K562 (cell line): ENCODE measurements at regions not wholly inside any gene's neighbourhood (a gene's known extent, or its start where the extent isn't known, plus 50 kb on each side); places are given as distances from the start of the nearest gene placed in this dataset.
A peak's percentile ranks its signal among the peaks of the same experiment; 100 is the strongest.
"Not testable (repeated sequence)": the region's sequence is repeated elsewhere in the genome, so short reads cannot be mapped to it uniquely, and the experiment has no call there.

Experiments used
- ATAC-seq: fragments of 200-7000 bp; cut with Tn5 transposase; 3 replicates; pipeline ENCODE4 v1.9.1; 2020; ENCODE audit warnings: moderate library complexity
- BruUV-seq: library from RNA; stranded (reverse); fragments of 400-500 nt; replicated peaks from 2 replicates; lab custom pipeline; 2021; lab: Mats Ljungman, UMichigan
- CTCF ChIA-PET: fragments of 300-600 bp; formaldehyde crosslinking; extraction: SDS; loops from one replicate; lab custom pipeline; 2021; ENCODE audit warnings: low intra/inter-chr PET ratio; lab: Yijun Ruan, JAX
- POLR2A ChIA-PET: fragments of 300-600, 350-650 bp; sonication (Branson Sonifier 250); formaldehyde crosslinking; extraction: SDS; loops from one replicate; lab custom pipeline; 2021; ENCODE audit warnings: antibody characterized with exemption, inconsistent platforms; lab: Yijun Ruan, JAX
- DNase-seq, 4 experiments: peaks; one replicate each; pipeline versions ENCODE4 v3.0.0 to v3.0.0-alpha.2; 2011 to 2018; ENCODE audit warnings: low spot score in 3 of 4, mixed read lengths in 3 of 4; ENCODE audit errors: extremely low read depth in 1 of 4
- FAIRE-seq: peaks from 2 replicates; lab custom pipeline; 2011; peaks lifted over from hg19 to GRCh38; lab: Jason Lieb, UNC
- H2AFZ ChIP-seq: 2 replicates; pipeline ENCODE4 v1.6.0; 2011; ENCODE audit warnings: low read depth, low read length, control low read depth, inconsistent platforms
- H3K27ac ChIP-seq: fragments of 200-600 bp; 3 replicates; pipeline ENCODE4 v1.8.0; 2011; ENCODE audit warnings: low read depth, mild to moderate bottlenecking, control low read depth, inconsistent platforms, low read length, moderate library complexity, mixed read lengths; ENCODE audit errors: extremely low read depth
- H3K27me3 ChIP-seq, 2 experiments: fragments of 300-600 bp in 1 of 2; 2 replicates in 1 of 2; 3 replicates in 1 of 2; pipeline versions ENCODE4 v1.6.0 to v1.8.0; 2011; ENCODE audit warnings: inconsistent platforms in 2 of 2, low read length in 2 of 2, mild to moderate bottlenecking in 1 of 2, mixed read lengths in 1 of 2, moderate library complexity in 1 of 2; ENCODE audit not compliant: control insufficient read depth in 2 of 2, insufficient read depth in 2 of 2
- H3K36me3 ChIP-seq: fragments of 300-600 bp; 3 replicates; pipeline ENCODE4 v1.8.0; 2011; ENCODE audit warnings: mild to moderate bottlenecking, low read length, inconsistent platforms; ENCODE audit not compliant: control insufficient read depth, insufficient read depth
- H3K4me1 ChIP-seq, 2 experiments: fragments of 200-600 bp in 1 of 2; replicated peaks in 1 of 2; 2 replicates in 1 of 2; 3 replicates in 1 of 2; pipeline versions ENCODE4 v1.5.1 to v1.8.0; 2011; ENCODE audit warnings: inconsistent platforms in 2 of 2, low read length in 2 of 2, mild to moderate bottlenecking in 1 of 2, mixed read lengths in 1 of 2, moderate library complexity in 1 of 2; ENCODE audit not compliant: control insufficient read depth in 2 of 2, insufficient read depth in 2 of 2
- H3K4me2 ChIP-seq: 2 replicates; pipeline ENCODE4 v1.6.1; 2011; ENCODE audit warnings: low read length, control low read depth, inconsistent platforms, mixed read lengths; ENCODE audit not compliant: insufficient read depth
- H3K4me3 ChIP-seq: fragments of 200-600 bp; sonication (generic), shearing (Covaris generic); 2 replicates; pipeline ENCODE4 v1.5.1; 2016; ENCODE audit warnings: control low read depth, inconsistent platforms
- H3K79me2 ChIP-seq: fragments of 200-600 bp; 3 replicates; pipeline ENCODE4 v1.8.0; 2011; ENCODE audit warnings: low read length, inconsistent platforms; ENCODE audit not compliant: control insufficient read depth, insufficient read depth
- H3K9ac ChIP-seq, 2 experiments: 2 replicates each; pipeline versions ENCODE4 v1.6.0 to v1.6.1; 2011; ENCODE audit warnings: low read depth in 2 of 2, low read length in 2 of 2, control low read depth in 1 of 2, inconsistent platforms in 1 of 2, mild to moderate bottlenecking in 1 of 2, mixed read lengths in 1 of 2; ENCODE audit not compliant: insufficient read depth in 1 of 2
- H3K9me1 ChIP-seq: one replicate; pipeline ENCODE4 v1.6.0; 2011; ENCODE audit warnings: inconsistent platforms, mild to moderate bottlenecking, low read length, moderate library complexity; ENCODE audit not compliant: control insufficient read depth, insufficient read depth
- H3K9me3 ChIP-seq: replicated peaks from 2 replicates; pipeline ENCODE4 v1.5.1; 2011; ENCODE audit warnings: low read depth, low read length, inconsistent platforms; ENCODE audit not compliant: control insufficient read depth, insufficient read depth
- H4K20me1 ChIP-seq: replicated peaks from 2 replicates; pipeline ENCODE4 v1.6.1; 2011; ENCODE audit warnings: low read length, inconsistent platforms, mixed read lengths; ENCODE audit not compliant: control insufficient read depth, insufficient read depth
- ADNP ChIP-seq: fragments of 200-800 bp; sonication (Bioruptor generic); IDR thresholded peaks from 2 replicates; pipeline ENCODE4 v1.6.1; 2016; ENCODE audit warnings: missing genetic modification characterization, missing compliant biosample characterization
- C11orf30 ChIP-seq: fragments of 450-650 bp; IDR thresholded peaks from 2 replicates; pipeline ENCODE4 v1.6.1; 2016; ENCODE audit warnings: low read depth, mild to moderate bottlenecking
- CREB3 ChIP-seq: fragments of 450-650 bp; conservative IDR thresholded peaks from 2 replicates; pipeline ENCODE4 v1.6.1; 2016; ENCODE audit warnings: missing genetic modification characterization, low read depth, mild to moderate bottlenecking, missing compliant biosample characterization, moderate library complexity
- ETV6 ChIP-seq, 3 experiments: fragments of 150-350 bp in 1 of 3; sonication (generic) in 1 of 3; formaldehyde crosslinking in 1 of 3; IDR thresholded peaks; 2 replicates each; pipeline versions ENCODE4 v1.6.1 to v1.8.0; 2014 to 2022; ENCODE audit warnings: borderline replicate concordance in 2 of 3, low read depth in 2 of 3, antibody characterized with exemption in 1 of 3, low read length in 1 of 3, mild to moderate bottlenecking in 1 of 3, missing genetic modification reagents in 1 of 3
- HDAC2 ChIP-seq: fragments of 450-650 bp; IDR thresholded peaks from 2 replicates; pipeline ENCODE4 v1.6.1; 2016; ENCODE audit warnings: mild to moderate bottlenecking
- HIVEP1 ChIP-seq: fragments of 250-450 bp; sonication (Bioruptor Pico); IDR thresholded peaks from 2 replicates; pipeline ENCODE4 v1.4.0; 2020; ENCODE audit warnings: mild to moderate bottlenecking
- HMG20A ChIP-seq: fragments of 450-650 bp; formaldehyde crosslinking; conservative IDR thresholded peaks from 2 replicates; pipeline ENCODE4 v1.4.0; 2020; ENCODE audit warnings: mild to moderate bottlenecking, mixed read lengths
- ILK ChIP-seq: fragments of 450-650 bp; IDR thresholded peaks from 2 replicates; pipeline ENCODE4 v1.6.1; 2016; ENCODE audit warnings: missing genetic modification characterization, low read depth, mild to moderate bottlenecking, missing compliant biosample characterization, moderate library complexity, borderline replicate concordance
- MAFK ChIP-seq: IDR thresholded peaks from 2 replicates; pipeline ENCODE4 v1.6.1; 2011; ENCODE audit warnings: low read length, improper control_type of control experiment
- MTF1 ChIP-seq: fragments of 250-450 bp; sonication (Bioruptor Pico); IDR thresholded peaks from 2 replicates; pipeline ENCODE4 v1.9.0; 2021; ENCODE audit warnings: moderate library complexity, mild to moderate bottlenecking, inconsistent platforms, borderline replicate concordance
- NCOR1 ChIP-seq: fragments of 450-650 bp; IDR thresholded peaks from 2 replicates; pipeline ENCODE4 v1.6.1; 2016; ENCODE audit warnings: mild to moderate bottlenecking, moderate library complexity
- NR1H2 ChIP-seq: sonication (generic); formaldehyde crosslinking; IDR thresholded peaks from 2 replicates; pipeline ENCODE4 v1.4.0; 2020; ENCODE audit warnings: mild to moderate bottlenecking, missing genetic modification reagents
- SIN3A ChIP-seq, 2 experiments: fragments of 150-350 bp in 1 of 2; IDR thresholded peaks; 2 replicates each; pipeline ENCODE4 v1.6.1; 2011 to 2016; ENCODE audit warnings: borderline replicate concordance in 2 of 2, low read depth in 2 of 2, low read length in 2 of 2, mild to moderate bottlenecking in 2 of 2, moderate library complexity in 2 of 2; ENCODE audit not compliant: control insufficient read depth in 1 of 2
- TAF1 ChIP-seq: IDR thresholded peaks from 2 replicates; pipeline ENCODE4 v1.6.1; 2011; ENCODE audit warnings: mild to moderate bottlenecking, low read length, moderate library complexity; ENCODE audit not compliant: insufficient read depth, control insufficient read depth, severe bottlenecking; ENCODE audit errors: extremely low read depth
- TEAD4 ChIP-seq, 2 experiments: sonication (generic) in 1 of 2; formaldehyde crosslinking in 1 of 2; IDR thresholded peaks; 2 replicates each; pipeline versions ENCODE4 v1.6.1 to v1.8.0; 2012 to 2022; ENCODE audit warnings: borderline replicate concordance in 1 of 2, inconsistent platforms in 1 of 2, low read length in 1 of 2, mild to moderate bottlenecking in 1 of 2, missing genetic modification reagents in 1 of 2
- TRIM28 ChIP-seq: fragments of 450-650 bp; IDR thresholded peaks from 2 replicates; pipeline ENCODE4 v1.6.1; 2017
- ZNF316 ChIP-seq: fragments of 450-650 bp; IDR thresholded peaks from 2 replicates; pipeline ENCODE4 v1.6.1; 2016
- WGBS: fragments of 100-300 bp; shearing (Covaris generic); methylation state at CpG from one replicate; pipeline ENCODE4 v1.1.6; 2016; ENCODE audit warnings: low coverage, mixed read lengths; ENCODE audit not compliant: insufficient coverage; ENCODE audit errors: missing lambda C conversion rate; 5-methylcytosine and 5-hydroxymethylcytosine counted together
- in situ Hi-C: fragments of 300-500 bp; cut with MboI; formaldehyde crosslinking; loops from 4 replicates; pipeline ENCODE4 v1.15.0; 2018; ENCODE audit warnings: inconsistent platforms, mixed read lengths
- intact Hi-C: fragments of 100-400 bp; cut with micrococcal nuclease; formaldehyde crosslinking; loops from 2 replicates; pipeline ENCODE4 v1.14.2; 2022
- TF ChIP-seq, protein P1 (sequence below): fragments of 250-450 bp; sonication (Bioruptor Pico); IDR thresholded peaks from 2 replicates; pipeline ENCODE4 v1.8.0; 2022; ENCODE audit warnings: moderate library complexity, mild to moderate bottlenecking, inconsistent platforms

GRCh38 chr5:125075567-125075966 is 329.1 kb upstream of the ZNF608 start (continued):
- TF ChIP-seq ILK (tag) (no peak), HDAC2 (no peak), HMG20A (CRISPR knock-in tag) (no peak), ZNF316 (peak; percentile 78), ETV6 (IDR thresholded peaks at IDR 0.05; ENCODE audit: borderline replicate concordance in 1 of 2, low read depth in 2 of 2, low read length in 1 of 2) (no peak), ETV6 (CRISPR knock-in tag; IDR thresholded peaks at IDR 0.05; ENCODE audit: borderline replicate concordance) (no peak), C11orf30 (peak; percentile 26; the same call in 1 of the 2 replicates), TEAD4 (IDR thresholded peaks at IDR 0.05; ENCODE audit: low read length) (no peak), TEAD4 (CRISPR knock-in tag; IDR thresholded peaks at IDR 0.05; ENCODE audit: borderline replicate concordance) (no peak), ADNP (tag) (no peak), MTF1 (CRISPR knock-in tag) (no peak), CREB3 (no peak), TRIM28 (no peak), NR1H2 (no peak), SIN3A (IDR thresholded peaks at IDR 0.05; ENCODE audit: borderline replicate concordance in 2 of 2, control insufficient read depth in 1 of 2, low read depth in 2 of 2, low read length in 2 of 2) (no peak), TAF1 (no peak), NCOR1 (no peak), MAFK (peak; percentile 20; the same call in 1 of the 2 replicates), HIVEP1 (CRISPR knock-in tag) (no peak)
- TF ChIP-seq, protein P1, sequence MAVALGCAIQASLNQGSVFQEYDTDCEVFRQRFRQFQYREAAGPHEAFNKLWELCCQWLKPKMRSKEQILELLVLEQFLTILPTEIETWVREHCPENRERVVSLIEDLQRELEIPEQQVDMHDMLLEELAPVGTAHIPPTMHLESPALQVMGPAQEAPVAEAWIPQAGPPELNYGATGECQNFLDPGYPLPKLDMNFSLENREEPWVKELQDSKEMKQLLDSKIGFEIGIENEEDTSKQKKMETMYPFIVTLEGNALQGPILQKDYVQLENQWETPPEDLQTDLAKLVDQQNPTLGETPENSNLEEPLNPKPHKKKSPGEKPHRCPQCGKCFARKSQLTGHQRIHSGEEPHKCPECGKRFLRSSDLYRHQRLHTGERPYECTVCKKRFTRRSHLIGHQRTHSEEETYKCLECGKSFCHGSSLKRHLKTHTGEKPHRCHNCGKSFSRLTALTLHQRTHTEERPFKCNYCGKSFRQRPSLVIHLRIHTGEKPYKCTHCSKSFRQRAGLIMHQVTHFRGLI (CRISPR knock-in tag): no peak
- TF ChIP-seq, all 486 proteins: peak for 3

- H3K9ac ChIP-seq, H4K20me1 ChIP-seq, H3K4me3 ChIP-seq, FAIRE-seq, BruUV-seq, H3K4me2 ChIP-seq, H2AFZ ChIP-seq, H3K79me2 ChIP-seq, CTCF ChIA-PET, in situ Hi-C loops, H3K4me1 ChIP-seq, H3K27me3 ChIP-seq, intact Hi-C loops, H3K9me1 ChIP-seq, H3K27ac ChIP-seq, H3K9me3 ChIP-seq, ATAC-seq, POLR2A ChIA-PET, DNase-seq, H3K36me3 ChIP-seq: not testable (repeated sequence)
- 3% methylated on average over 5 of the region's 5 CpGs for WGBS
Observed at GRCh38 chr5:125079028-125079427, 332.6 kb upstream of the ZNF608 start.
